K562 (cell line): ENCODE measurements at regions not wholly inside any gene's neighbourhood (a gene's known extent, or its start where the extent isn't known, plus 50 kb on each side); places are given as distances from the start of the nearest gene placed in this dataset.

Experiments used
- ATAC-seq: fragments of 200-7000 bp; cut with Tn5 transposase; 3 replicates; pipeline ENCODE4 v1.9.1; 2020; ENCODE audit warnings: moderate library complexity
- BruUV-seq: library from RNA; stranded (reverse); fragments of 400-500 nt; replicated peaks from 2 replicates; lab custom pipeline; 2021; lab: Mats Ljungman, UMichigan
- CTCF ChIA-PET: fragments of 300-600 bp; formaldehyde crosslinking; extraction: SDS; loops from one replicate; lab custom pipeline; 2021; ENCODE audit warnings: low intra/inter-chr PET ratio; lab: Yijun Ruan, JAX
- POLR2A ChIA-PET: fragments of 300-600, 350-650 bp; sonication (Branson Sonifier 250); formaldehyde crosslinking; extraction: SDS; loops from one replicate; lab custom pipeline; 2021; ENCODE audit warnings: antibody characterized with exemption, inconsistent platforms; lab: Yijun Ruan, JAX
- DNase-seq, 4 experiments: peaks; one replicate each; pipeline versions ENCODE4 v3.0.0 to v3.0.0-alpha.2; 2011 to 2018; ENCODE audit warnings: low spot score in 3 of 4, mixed read lengths in 3 of 4; ENCODE audit errors: extremely low read depth in 1 of 4
- FAIRE-seq: peaks from 2 replicates; lab custom pipeline; 2011; peaks lifted over from hg19 to GRCh38; lab: Jason Lieb, UNC
- H2AFZ ChIP-seq: 2 replicates; pipeline ENCODE4 v1.6.0; 2011; ENCODE audit warnings: low read depth, low read length, control low read depth, inconsistent platforms
- H3K27ac ChIP-seq: fragments of 200-600 bp; 3 replicates; pipeline ENCODE4 v1.8.0; 2011; ENCODE audit warnings: low read depth, mild to moderate bottlenecking, control low read depth, inconsistent platforms, low read length, moderate library complexity, mixed read lengths; ENCODE audit errors: extremely low read depth
- H3K27me3 ChIP-seq, 2 experiments: fragments of 300-600 bp in 1 of 2; 2 replicates in 1 of 2; 3 replicates in 1 of 2; pipeline versions ENCODE4 v1.6.0 to v1.8.0; 2011; ENCODE audit warnings: inconsistent platforms in 2 of 2, low read length in 2 of 2, mild to moderate bottlenecking in 1 of 2, mixed read lengths in 1 of 2, moderate library complexity in 1 of 2; ENCODE audit not compliant: control insufficient read depth in 2 of 2, insufficient read depth in 2 of 2
- H3K36me3 ChIP-seq: fragments of 300-600 bp; 3 replicates; pipeline ENCODE4 v1.8.0; 2011; ENCODE audit warnings: mild to moderate bottlenecking, low read length, inconsistent platforms; ENCODE audit not compliant: control insufficient read depth, insufficient read depth
- H3K4me1 ChIP-seq, 2 experiments: fragments of 200-600 bp in 1 of 2; replicated peaks in 1 of 2; 2 replicates in 1 of 2; 3 replicates in 1 of 2; pipeline versions ENCODE4 v1.5.1 to v1.8.0; 2011; ENCODE audit warnings: inconsistent platforms in 2 of 2, low read length in 2 of 2, mild to moderate bottlenecking in 1 of 2, mixed read lengths in 1 of 2, moderate library complexity in 1 of 2; ENCODE audit not compliant: control insufficient read depth in 2 of 2, insufficient read depth in 2 of 2
- H3K4me2 ChIP-seq: 2 replicates; pipeline ENCODE4 v1.6.1; 2011; ENCODE audit warnings: low read length, control low read depth, inconsistent platforms, mixed read lengths; ENCODE audit not compliant: insufficient read depth
- H3K4me3 ChIP-seq: fragments of 200-600 bp; sonication (generic), shearing (Covaris generic); 2 replicates; pipeline ENCODE4 v1.5.1; 2016; ENCODE audit warnings: control low read depth, inconsistent platforms
- H3K79me2 ChIP-seq: fragments of 200-600 bp; 3 replicates; pipeline ENCODE4 v1.8.0; 2011; ENCODE audit warnings: low read length, inconsistent platforms; ENCODE audit not compliant: control insufficient read depth, insufficient read depth
- H3K9ac ChIP-seq, 2 experiments: 2 replicates each; pipeline versions ENCODE4 v1.6.0 to v1.6.1; 2011; ENCODE audit warnings: low read depth in 2 of 2, low read length in 2 of 2, control low read depth in 1 of 2, inconsistent platforms in 1 of 2, mild to moderate bottlenecking in 1 of 2, mixed read lengths in 1 of 2; ENCODE audit not compliant: insufficient read depth in 1 of 2
- H3K9me1 ChIP-seq: one replicate; pipeline ENCODE4 v1.6.0; 2011; ENCODE audit warnings: inconsistent platforms, mild to moderate bottlenecking, low read length, moderate library complexity; ENCODE audit not compliant: control insufficient read depth, insufficient read depth
- H3K9me3 ChIP-seq: replicated peaks from 2 replicates; pipeline ENCODE4 v1.5.1; 2011; ENCODE audit warnings: low read depth, low read length, inconsistent platforms; ENCODE audit not compliant: control insufficient read depth, insufficient read depth
- H4K20me1 ChIP-seq: replicated peaks from 2 replicates; pipeline ENCODE4 v1.6.1; 2011; ENCODE audit warnings: low read length, inconsistent platforms, mixed read lengths; ENCODE audit not compliant: control insufficient read depth, insufficient read depth
- HCFC1 ChIP-seq: IDR thresholded peaks from 2 replicates; pipeline ENCODE4 v1.6.1; 2012; ENCODE audit warnings: low read depth, low read length, improper control_type of control experiment
- JUNB ChIP-seq: fragments of 450-650 bp; formaldehyde crosslinking; conservative IDR thresholded peaks from 2 replicates; pipeline ENCODE4 v1.4.0; 2020; ENCODE audit warnings: mild to moderate bottlenecking
- KLF10 ChIP-seq: fragments of 250-450 bp; sonication (Bioruptor Pico); IDR thresholded peaks from 2 replicates; pipeline ENCODE4 v1.6.1; 2021; ENCODE audit warnings: matching md5 sums
- RAD21 ChIP-seq, 2 experiments: fragments of 250-450 bp in 1 of 2; fragments of 450-650 bp in 1 of 2; sonication (Bioruptor Pico) in 1 of 2; formaldehyde crosslinking in 1 of 2; IDR thresholded peaks in 1 of 2; conservative IDR thresholded peaks in 1 of 2; 2 replicates each; pipeline versions ENCODE4 v1.4.0 to v1.8.0; 2020 to 2022; ENCODE audit warnings: mild to moderate bottlenecking in 2 of 2, moderate library complexity in 1 of 2
- SRSF1 ChIP-seq: fragments of 200-400 bp; formaldehyde crosslinking; IDR thresholded peaks from 2 replicates; pipeline ENCODE4 v1.6.1; 2017; ENCODE audit warnings: mild to moderate bottlenecking, low read depth, low read length, moderate library complexity
- TAF7 ChIP-seq: fragments of 450-650 bp; IDR thresholded peaks from 2 replicates; pipeline ENCODE4 v1.6.1; 2016; ENCODE audit warnings: missing genetic modification characterization, missing compliant biosample characterization
- TCF7 ChIP-seq: sonication (generic); IDR thresholded peaks from 2 replicates; pipeline ENCODE4 v1.6.1; 2016; ENCODE audit warnings: antibody characterized with exemption, borderline replicate concordance
- TSC22D4 ChIP-seq: fragments of 450-650 bp; IDR thresholded peaks from 2 replicates; pipeline ENCODE4 v1.6.1; 2016; ENCODE audit warnings: missing genetic modification characterization, missing biosample characterization, control low read depth
- XRCC3 ChIP-seq: fragments of 450-650 bp; IDR thresholded peaks from 2 replicates; pipeline ENCODE4 v1.6.1; 2017; ENCODE audit warnings: mild to moderate bottlenecking, moderate library complexity
- ZBTB1 ChIP-seq: sonication (generic); formaldehyde crosslinking; IDR thresholded peaks from 2 replicates; pipeline ENCODE4 v1.8.1; 2023; ENCODE audit warnings: missing genetic modification reagents, low read depth, mild to moderate bottlenecking, borderline replicate concordance
- ZC3H11A ChIP-seq: IDR thresholded peaks from 2 replicates; pipeline ENCODE4 v1.6.1; 2012; ENCODE audit warnings: low read depth, low read length, improper control_type of control experiment
- ZNF589 ChIP-seq: fragments of 200-800 bp; sonication (Bioruptor generic); IDR thresholded peaks from 2 replicates; pipeline ENCODE4 v1.6.1; 2016; ENCODE audit warnings: low read depth, missing genetic modification characterization, missing compliant biosample characterization
- ZNF668 ChIP-seq: fragments of 250-450 bp; sonication (Bioruptor Pico); IDR thresholded peaks from 2 replicates; pipeline ENCODE4 v1.8.0; 2022; ENCODE audit warnings: mild to moderate bottlenecking, inconsistent platforms
- whole genome bisulfite sequencing: fragments of 100-300 bp; shearing (Covaris generic); methylation state at CpG from one replicate; pipeline ENCODE4 v1.1.6; 2016; ENCODE audit warnings: low coverage, mixed read lengths; ENCODE audit not compliant: insufficient coverage; ENCODE audit errors: missing lambda C conversion rate; 5-methylcytosine and 5-hydroxymethylcytosine counted together
- in situ Hi-C: fragments of 300-500 bp; cut with MboI; formaldehyde crosslinking; loops from 4 replicates; pipeline ENCODE4 v1.15.0; 2018; ENCODE audit warnings: inconsistent platforms, mixed read lengths
- intact Hi-C: fragments of 100-400 bp; cut with micrococcal nuclease; formaldehyde crosslinking; loops from 2 replicates; pipeline ENCODE4 v1.14.2; 2022
- TF ChIP-seq, protein P1 (sequence below): IDR thresholded peaks from 2 replicates; pipeline ENCODE4 v1.6.1; 2012; ENCODE audit warnings: low read depth, low read length, improper control_type of control experiment, borderline replicate concordance
- TF ChIP-seq, protein P2 (sequence below): sonication (generic); formaldehyde crosslinking; IDR thresholded peaks from 2 replicates; pipeline ENCODE4 v1.8.0; 2023; ENCODE audit warnings: missing genetic modification reagents, mild to moderate bottlenecking, borderline replicate concordance

DNA sequence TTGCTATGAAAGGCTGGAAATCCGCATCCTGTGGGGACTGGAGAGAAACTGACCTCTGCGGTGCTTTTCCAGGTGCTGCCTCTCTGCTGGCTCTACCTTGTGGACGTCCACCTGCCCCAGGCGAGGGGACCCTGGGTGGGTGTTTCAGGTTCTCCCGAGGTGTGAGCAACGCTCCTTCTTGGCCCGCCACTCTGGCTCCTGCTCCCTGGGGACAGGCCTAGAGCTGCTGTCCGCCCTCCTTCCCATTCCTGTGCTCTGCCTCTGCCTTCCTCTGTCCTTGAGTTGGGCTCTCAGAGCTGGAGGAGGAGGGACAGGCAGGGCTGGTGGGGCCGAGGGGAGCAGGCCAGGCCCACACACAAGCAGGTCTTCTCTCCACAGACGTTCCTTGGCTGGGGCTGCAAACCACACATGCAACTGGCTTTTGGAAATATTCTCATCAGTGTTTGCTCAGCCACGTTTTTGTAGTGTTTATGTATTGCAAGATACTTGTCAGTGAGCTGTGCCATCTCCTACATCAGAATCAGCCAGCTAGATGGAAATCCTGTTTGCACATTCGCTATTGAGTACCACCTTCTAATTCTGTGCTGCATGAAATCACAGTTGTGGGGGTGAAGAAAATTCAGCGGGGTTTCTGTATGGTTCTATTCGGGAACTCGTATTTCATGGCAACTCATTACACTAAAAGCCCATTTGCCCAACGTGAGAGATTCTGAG is 1115.0 kb downstream of the BRD1 start:
- no peak for TF ChIP-seq RAD21 (CRISPR knock-in tag; conservative IDR thresholded peaks at IDR 0.05 in 1 of 2, IDR thresholded peaks at IDR 0.05 in 1 of 2)
- no peak for TF ChIP-seq ZNF668 (CRISPR knock-in tag)
- no peak for TF ChIP-seq SRSF1
- TF ChIP-seq ZC3H11A: no peak
- TF ChIP-seq, protein P1, sequence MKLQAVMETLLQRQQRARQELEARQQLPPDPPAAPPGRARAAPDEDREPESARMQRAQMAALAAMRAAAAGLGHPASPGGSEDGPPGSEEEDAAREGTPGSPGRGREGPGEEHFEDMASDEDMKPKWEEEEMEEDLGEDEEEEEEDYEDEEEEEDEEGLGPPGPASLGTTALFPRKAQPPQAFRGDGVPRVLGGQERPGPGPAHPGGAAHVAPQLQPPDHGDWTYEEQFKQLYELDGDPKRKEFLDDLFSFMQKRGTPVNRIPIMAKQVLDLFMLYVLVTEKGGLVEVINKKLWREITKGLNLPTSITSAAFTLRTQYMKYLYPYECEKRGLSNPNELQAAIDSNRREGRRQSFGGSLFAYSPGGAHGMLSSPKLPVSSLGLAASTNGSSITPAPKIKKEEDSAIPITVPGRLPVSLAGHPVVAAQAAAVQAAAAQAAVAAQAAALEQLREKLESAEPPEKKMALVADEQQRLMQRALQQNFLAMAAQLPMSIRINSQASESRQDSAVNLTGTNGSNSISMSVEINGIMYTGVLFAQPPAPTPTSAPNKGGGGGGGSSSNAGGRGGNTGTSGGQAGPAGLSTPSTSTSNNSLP: no peak
- TF ChIP-seq ZBTB1: no peak
- no peak for TF ChIP-seq JUNB (CRISPR knock-in tag)
- TF ChIP-seq TCF7: no peak
- TF ChIP-seq XRCC3: no peak
- no peak for TF ChIP-seq ZNF589 (CRISPR knock-in tag)
- TF ChIP-seq TAF7 (tag): no peak
- no peak for TF ChIP-seq KLF10
- TF ChIP-seq HCFC1: no peak
- TF ChIP-seq TSC22D4 (tag): no peak
- TF ChIP-seq, protein P2, sequence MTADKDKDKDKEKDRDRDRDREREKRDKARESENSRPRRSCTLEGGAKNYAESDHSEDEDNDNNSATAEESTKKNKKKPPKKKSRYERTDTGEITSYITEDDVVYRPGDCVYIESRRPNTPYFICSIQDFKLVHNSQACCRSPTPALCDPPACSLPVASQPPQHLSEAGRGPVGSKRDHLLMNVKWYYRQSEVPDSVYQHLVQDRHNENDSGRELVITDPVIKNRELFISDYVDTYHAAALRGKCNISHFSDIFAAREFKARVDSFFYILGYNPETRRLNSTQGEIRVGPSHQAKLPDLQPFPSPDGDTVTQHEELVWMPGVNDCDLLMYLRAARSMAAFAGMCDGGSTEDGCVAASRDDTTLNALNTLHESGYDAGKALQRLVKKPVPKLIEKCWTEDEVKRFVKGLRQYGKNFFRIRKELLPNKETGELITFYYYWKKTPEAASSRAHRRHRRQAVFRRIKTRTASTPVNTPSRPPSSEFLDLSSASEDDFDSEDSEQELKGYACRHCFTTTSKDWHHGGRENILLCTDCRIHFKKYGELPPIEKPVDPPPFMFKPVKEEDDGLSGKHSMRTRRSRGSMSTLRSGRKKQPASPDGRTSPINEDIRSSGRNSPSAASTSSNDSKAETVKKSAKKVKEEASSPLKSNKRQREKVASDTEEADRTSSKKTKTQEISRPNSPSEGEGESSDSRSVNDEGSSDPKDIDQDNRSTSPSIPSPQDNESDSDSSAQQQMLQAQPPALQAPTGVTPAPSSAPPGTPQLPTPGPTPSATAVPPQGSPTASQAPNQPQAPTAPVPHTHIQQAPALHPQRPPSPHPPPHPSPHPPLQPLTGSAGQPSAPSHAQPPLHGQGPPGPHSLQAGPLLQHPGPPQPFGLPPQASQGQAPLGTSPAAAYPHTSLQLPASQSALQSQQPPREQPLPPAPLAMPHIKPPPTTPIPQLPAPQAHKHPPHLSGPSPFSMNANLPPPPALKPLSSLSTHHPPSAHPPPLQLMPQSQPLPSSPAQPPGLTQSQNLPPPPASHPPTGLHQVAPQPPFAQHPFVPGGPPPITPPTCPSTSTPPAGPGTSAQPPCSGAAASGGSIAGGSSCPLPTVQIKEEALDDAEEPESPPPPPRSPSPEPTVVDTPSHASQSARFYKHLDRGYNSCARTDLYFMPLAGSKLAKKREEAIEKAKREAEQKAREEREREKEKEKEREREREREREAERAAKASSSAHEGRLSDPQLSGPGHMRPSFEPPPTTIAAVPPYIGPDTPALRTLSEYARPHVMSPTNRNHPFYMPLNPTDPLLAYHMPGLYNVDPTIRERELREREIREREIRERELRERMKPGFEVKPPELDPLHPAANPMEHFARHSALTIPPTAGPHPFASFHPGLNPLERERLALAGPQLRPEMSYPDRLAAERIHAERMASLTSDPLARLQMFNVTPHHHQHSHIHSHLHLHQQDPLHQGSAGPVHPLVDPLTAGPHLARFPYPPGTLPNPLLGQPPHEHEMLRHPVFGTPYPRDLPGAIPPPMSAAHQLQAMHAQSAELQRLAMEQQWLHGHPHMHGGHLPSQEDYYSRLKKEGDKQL (CRISPR knock-in tag): no peak
- intact Hi-C loops: no loop called here
- Histone ChIP-seq H3K4me2 (no peak overlapping the region), H3K27me3 (peaks cover 0 to 7% of the 10 kb centered on the region in 2 experiments; a peak in 2 of 5 replicates), H4K20me1 (no peaks in the 10 kb centered on the region), H3K36me3 (no peaks in the 10 kb centered on the region), H3K9me3 (no peaks in the 10 kb centered on the region), H3K9ac (no peak overlapping the region), H2AFZ (no peak overlapping the region), H3K4me1 (no peaks in the 10 kb centered on the region), H3K4me3 (no peak overlapping the region), H3K27ac (no peak overlapping the region), H3K79me2 (no peaks in the 10 kb centered on the region), H3K9me1 (no peaks in the 10 kb centered on the region)
- DNase-seq (no peak), FAIRE-seq (no peak), ATAC-seq (no peak)
- ChIA-PET POLR2A (no interaction called here), CTCF (no interaction called here)
- in situ Hi-C loops: no loop called here
- no TSS peak for BruUV-seq
- 1% methylated on average over 12 of the region's 16 CpGs for WGBS
